ENCODE measurements at regions not wholly inside any gene's neighbourhood (a gene's known extent, or its start where the extent isn't known, plus 50 kb on each side); places are given as distances from the start of the nearest gene placed in this dataset.

DNA sequence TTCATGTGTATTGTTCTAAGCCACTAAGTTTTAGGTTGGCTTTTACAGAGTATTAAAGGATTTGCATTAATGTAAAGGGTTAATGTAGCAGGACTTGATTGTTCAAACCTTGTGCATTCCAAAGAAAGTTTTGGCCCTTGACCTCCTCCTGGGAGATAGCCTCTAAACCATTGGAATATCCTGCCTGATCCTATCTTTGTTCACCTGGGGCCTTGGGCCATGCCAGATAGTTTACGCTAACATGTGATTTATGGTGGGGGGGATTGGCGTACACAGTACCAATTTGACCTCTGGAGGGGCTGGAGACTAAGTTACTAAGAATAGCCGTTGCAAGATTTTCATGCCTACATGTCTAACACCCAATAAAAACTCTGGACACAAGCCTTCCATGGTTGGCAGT lies 1002.7 kb upstream of the PABPC4L start:
- TF ChIP-seq, protein P1, sequence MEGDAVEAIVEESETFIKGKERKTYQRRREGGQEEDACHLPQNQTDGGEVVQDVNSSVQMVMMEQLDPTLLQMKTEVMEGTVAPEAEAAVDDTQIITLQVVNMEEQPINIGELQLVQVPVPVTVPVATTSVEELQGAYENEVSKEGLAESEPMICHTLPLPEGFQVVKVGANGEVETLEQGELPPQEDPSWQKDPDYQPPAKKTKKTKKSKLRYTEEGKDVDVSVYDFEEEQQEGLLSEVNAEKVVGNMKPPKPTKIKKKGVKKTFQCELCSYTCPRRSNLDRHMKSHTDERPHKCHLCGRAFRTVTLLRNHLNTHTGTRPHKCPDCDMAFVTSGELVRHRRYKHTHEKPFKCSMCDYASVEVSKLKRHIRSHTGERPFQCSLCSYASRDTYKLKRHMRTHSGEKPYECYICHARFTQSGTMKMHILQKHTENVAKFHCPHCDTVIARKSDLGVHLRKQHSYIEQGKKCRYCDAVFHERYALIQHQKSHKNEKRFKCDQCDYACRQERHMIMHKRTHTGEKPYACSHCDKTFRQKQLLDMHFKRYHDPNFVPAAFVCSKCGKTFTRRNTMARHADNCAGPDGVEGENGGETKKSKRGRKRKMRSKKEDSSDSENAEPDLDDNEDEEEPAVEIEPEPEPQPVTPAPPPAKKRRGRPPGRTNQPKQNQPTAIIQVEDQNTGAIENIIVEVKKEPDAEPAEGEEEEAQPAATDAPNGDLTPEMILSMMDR (conservative IDR thresholded peaks at IDR 0.05) = no peak
- no peak for TF ChIP-seq ZFX (IDR thresholded peaks at IDR 0.05)
- no peak overlapping the region for H3K27ac ChIP-seq

DNA sequence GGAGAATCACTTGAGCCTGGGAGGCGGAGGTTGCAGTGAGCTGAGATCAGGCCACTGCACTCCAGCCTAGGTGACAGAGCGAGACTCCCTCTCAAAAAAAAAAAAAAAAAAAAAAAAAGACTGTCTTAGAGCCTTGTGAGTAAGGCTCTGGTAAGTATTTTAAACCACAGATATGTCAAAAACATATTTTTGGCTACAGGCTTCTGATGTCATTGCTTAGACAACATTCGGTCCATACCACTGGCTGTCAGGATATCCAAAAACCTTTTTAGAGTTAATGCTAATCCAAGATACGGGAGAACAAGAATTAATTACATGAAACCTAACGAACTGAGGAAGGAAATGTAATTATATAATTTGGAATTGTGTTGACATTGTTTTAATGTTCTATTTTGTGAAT lies 999.5 kb upstream of the PABPC4L start:
- TF ChIP-seq ZFX (IDR thresholded peaks at IDR 0.05) = no peak
- TF ChIP-seq, protein P1 (conservative IDR thresholded peaks at IDR 0.05) = no peak
- H3K27ac ChIP-seq = no peak overlapping the region

DNA sequence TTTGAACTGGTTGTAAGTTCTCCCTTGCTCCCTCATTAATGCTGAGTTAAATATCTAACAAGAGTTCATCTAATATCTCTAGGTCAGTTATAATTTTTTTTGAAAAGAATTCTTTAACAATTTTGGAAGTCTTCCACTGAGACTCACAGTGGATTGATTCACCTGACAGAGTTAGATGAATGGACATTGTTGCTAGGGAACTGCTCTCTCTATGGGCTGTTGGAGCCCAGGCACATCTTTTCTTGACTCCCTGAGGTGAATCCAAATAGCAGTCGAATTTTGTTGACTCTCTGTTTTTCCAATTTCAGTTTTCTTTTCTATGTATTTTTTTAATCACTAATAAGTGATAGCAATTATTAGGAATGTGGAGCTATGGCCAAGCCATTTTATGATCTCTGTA lies 996.1 kb upstream of the PABPC4L start:
- no peak overlapping the region for H3K27ac ChIP-seq
- no peak for TF ChIP-seq ZFX (IDR thresholded peaks at IDR 0.05)
- TF ChIP-seq, protein P1 (conservative IDR thresholded peaks at IDR 0.05) = no peak

DNA sequence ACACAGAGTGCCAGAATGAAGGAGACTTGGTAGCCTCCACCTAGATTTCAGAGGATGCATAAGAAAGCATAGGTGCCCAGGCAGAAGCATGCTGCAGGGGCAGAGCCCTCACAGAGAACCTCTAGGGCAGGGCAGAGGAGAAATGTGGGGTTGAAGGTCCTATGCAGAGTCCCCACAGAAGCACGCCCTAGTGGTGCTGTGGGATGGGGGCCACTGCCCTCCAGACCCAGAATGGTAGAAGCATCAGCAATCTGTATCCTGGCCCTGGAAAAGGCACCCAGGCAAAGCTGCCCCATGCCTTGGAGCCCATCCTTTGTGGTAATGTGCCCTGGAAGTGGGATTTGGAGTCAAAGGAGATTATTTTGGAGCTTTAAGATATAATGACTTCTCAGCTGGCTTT lies 992.9 kb upstream of the PABPC4L start:
- no peak overlapping the region for H3K27ac ChIP-seq
- TF ChIP-seq, protein P1 (conservative IDR thresholded peaks at IDR 0.05) = no peak
- TF ChIP-seq ZFX (IDR thresholded peaks at IDR 0.05) = no peak

DNA sequence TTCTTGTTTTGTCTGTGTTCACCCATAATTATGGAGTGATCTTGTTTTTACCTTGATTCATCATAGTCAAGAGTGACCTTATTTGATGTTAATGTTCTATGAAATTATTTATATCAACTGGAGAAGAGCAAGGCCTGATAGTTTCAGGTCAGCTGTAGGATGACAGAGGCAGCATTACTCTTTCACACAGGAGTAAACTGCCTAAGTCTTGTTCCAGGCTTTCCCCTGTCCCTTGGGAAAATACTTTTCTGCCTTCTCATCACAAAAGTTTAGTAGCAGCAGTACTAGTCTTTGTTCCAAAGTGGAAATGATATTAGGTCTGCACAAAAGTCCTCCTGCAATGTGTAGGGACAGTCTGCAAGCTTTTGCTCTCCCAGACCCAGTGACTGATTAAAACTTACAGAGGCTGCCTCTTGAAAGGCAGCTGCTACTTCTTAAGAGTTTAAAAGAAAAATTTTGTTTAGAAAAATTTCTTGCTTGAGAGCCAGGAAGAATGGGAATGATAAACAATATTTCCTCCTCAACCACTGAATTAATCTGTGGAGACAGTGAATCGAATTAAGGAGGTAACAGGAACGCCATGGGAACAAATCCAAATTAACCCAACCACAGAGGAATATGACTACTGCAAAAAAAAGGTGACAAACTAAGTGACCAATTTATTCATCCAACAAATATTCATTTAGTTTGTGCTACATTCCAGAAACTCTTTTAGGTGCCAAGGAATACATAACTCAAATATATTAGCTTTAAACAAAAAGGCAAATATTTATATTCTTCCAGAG lies 991.4 kb upstream of the PABPC4L start:
- no peak overlapping the region for H3K27ac ChIP-seq
- no peak for TF ChIP-seq ZFX (IDR thresholded peaks at IDR 0.05)
- TF ChIP-seq, protein P1 (conservative IDR thresholded peaks at IDR 0.05) = no peak

DNA sequence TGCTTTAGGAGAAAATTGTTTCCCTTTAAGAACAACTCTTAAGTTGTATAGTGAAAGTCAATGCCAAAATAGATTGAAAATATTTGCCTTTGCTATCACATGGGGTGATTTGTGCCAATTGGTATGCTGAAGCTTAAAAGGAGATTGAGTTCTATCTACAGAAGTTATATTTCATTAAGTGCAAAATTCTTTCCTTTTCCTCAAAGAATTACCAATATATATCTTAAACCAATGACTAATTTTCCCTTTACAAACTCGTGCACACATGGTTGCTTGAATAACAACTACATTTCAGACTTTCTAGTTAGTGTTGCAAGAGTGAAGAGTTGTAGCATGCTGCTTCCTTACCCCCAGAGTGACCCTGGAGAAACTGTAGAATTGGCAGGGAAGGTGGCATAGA lies 990.0 kb upstream of the PABPC4L start:
- no peak for TF ChIP-seq ZFX (IDR thresholded peaks at IDR 0.05)
- TF ChIP-seq, protein P1 (conservative IDR thresholded peaks at IDR 0.05) = no peak
- no peak overlapping the region for H3K27ac ChIP-seq

DNA sequence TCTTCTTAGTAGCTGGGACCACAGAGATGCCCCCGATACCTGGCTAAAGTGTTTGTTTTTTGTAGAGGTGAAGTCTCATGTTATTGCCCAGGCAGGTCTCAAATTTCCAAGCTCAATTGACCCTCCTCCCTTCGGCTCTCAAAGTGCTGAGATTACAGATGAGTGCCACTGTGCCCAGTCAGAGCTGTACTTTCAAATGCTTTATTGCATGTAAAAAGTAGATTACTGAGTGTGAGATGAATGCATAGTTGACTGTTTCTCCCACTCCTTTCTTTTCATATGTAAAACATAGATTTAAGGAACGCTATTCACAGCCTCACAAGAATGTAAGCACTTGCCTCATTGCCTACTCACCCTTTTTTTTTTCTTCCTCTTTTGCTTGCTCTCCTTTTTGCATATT lies 984.4 kb upstream of the PABPC4L start:
- no peak overlapping the region for H3K27ac ChIP-seq
- TF ChIP-seq, protein P1 (conservative IDR thresholded peaks at IDR 0.05) = no peak
- TF ChIP-seq ZFX (IDR thresholded peaks at IDR 0.05) = no peak
